PFSK-1 (cell line): ENCODE measurements at regions not wholly inside any gene's neighbourhood (a gene's known extent, or its start where the extent isn't known, plus 50 kb on each side); places are given as distances from the start of the nearest gene placed in this dataset.

Source experiments
- POLR2AphosphoS5 ChIP-seq: IDR thresholded peaks from 2 replicates; pipeline ENCODE4 v1.6.1; 2012; ENCODE audit warnings: low read depth, mild to moderate bottlenecking, control low read depth, low read length, moderate library complexity
- REST ChIP-seq, 2 experiments: IDR thresholded peaks; 2 replicates each; pipeline versions ENCODE4 v1.6.1 to v1.8.0; 2011 to 2012; ENCODE audit warnings: low read depth in 2 of 2, low read length in 2 of 2, control low read depth in 1 of 2, inconsistent platforms in 1 of 2, mild to moderate bottlenecking in 1 of 2, moderate library complexity in 1 of 2; ENCODE audit not compliant: insufficient read depth in 1 of 2

- no peak for TF ChIP-seq POLR2AphosphoS5
- no peak for TF ChIP-seq REST (IDR thresholded peaks at IDR 0.05; ENCODE audit: insufficient read depth in 1 of 2, low read depth in 2 of 2, low read length in 2 of 2)
Measured at GRCh38 chr2:225971433-225971832, 571.9 kb downstream of the NYAP2 start.
